Fibroblast of skin of scalp (primary cell): ENCODE measurements at regions not wholly inside any gene's neighbourhood (a gene's known extent, or its start where the extent isn't known, plus 50 kb on each side); places are given as distances from the start of the nearest gene placed in this dataset.
A peak's percentile ranks its signal among the peaks of the same experiment; 100 is the strongest.
"Not testable (repeated sequence)": the region's sequence is repeated elsewhere in the genome, so short reads cannot be mapped to it uniquely, and the experiment has no call there.

Experiments
- DNase-seq: peaks from one replicate; pipeline ENCODE4 v3.0.0-alpha.2; 2013

DNA sequence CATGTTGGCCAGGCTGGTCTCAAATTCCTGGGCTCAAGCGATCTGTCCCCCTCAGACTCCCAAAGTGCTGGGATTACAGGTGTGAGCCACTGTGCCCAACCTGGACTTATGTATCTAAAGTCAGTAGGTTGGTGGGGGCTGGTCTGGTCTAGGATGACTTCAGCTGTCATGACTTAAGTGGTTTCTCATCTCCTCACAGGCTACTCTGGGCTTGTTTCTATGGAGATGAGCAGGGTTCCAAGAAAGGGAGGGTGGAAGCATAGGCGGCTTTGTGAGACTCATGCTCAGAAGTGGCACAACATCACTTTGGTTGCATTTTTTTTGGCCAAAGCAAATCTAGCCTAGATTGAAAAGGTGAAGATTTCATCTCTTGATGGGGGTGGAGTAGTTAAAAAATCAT lies 115.9 kb upstream of the IVNS1ABP start:
- no peak for DNase-seq

DNA sequence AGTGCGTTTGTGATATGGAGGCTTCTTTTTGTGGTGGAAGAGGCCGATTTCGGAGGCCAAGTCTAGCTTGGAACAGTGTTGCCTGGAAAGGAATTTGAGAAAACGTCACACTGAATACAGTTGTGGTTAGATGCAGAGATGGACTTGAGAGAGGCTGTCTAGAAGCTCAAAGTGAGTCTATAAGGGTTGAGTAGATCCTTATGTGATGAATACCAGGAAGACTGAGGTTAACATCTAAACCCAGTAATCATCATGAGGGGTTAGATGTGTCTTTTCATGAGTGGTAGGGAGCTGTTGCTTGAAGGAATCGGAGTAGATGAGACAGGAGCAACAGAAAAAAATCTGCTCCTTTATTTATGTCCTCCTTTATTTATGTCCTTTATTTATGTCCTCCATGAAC lies 114.6 kb upstream of the IVNS1ABP start:
- DNase-seq: no peak

GRCh38 chr1:185429668-185430067 lies 112.6 kb upstream of the IVNS1ABP start:
- DNase-seq: not testable (repeated sequence)

DNA sequence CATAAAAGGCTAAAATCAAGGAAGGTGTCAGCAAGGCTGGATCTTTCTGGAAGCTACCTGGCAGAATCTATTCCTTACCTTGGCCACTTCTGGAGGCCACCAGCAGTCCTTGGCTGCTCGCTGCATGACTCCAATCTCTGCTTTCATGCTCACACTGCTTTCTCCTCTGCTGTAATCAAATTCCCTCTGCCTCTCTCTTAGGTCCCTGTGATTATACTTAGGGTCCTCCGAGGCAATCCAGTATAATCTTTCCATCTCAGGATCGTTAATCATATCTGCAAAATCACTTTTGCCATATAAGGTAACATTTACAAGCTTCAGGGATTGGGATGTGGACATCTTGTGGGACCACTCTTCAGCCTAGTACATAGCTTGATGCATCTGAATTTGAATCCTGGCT lies 110.7 kb upstream of the IVNS1ABP start:
- no peak for DNase-seq

- no peak for DNase-seq
These were observed 110.2 kb upstream of the IVNS1ABP start for GRCh38 chr1:185427264-185427663.

- DNase-seq: peak; percentile 88
These were observed 109.8 kb upstream of the IVNS1ABP start for GRCh38 chr1:185426848-185427247.

DNA sequence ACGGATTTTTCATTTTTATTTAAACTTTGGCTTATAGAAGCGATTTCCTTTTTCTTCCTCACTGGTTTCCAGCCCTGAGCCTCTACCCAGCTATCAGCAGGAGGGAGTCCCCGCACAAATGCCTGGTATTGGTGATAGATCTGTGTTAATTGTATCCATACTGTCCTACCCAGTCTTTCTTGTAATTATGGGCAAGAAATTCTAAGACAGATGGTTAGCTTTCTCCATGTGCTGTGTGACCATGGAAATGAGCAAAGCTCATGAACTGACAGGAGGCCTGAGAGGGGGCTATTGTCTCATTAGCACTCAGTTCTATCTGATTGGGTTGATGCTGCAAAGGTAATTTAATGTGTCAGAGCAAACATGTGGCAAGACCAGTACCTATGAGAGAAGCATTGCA lies 108.1 kb upstream of the IVNS1ABP start:
- no peak for DNase-seq

GRCh38 chr1:185421485-185422107 lies 104.6 kb upstream of the IVNS1ABP start:
- DNase-seq: peak; percentile 73

GRCh38 chr1:185420588-185421081 lies 103.6 kb upstream of the IVNS1ABP start:
- DNase-seq: no peak

DNA sequence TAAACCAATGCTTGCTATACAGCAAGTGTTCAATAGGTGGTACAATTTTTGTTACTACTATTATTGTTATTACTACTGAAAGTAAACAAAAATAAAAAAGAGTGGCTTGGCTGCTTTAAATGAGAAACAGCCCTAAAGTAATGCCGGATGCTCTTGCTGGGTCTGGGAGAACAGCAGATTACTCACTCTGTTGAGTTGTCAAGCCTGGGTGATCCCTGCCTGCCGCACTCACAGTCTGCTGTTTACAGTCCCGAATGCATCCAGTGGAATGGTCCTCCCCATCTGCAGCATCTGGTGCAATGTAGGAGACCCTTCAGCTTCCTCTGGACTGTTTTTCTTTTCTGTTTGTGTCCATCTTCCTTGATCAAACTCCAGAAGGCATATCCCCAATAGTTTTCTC lies 102.7 kb upstream of the IVNS1ABP start:
- DNase-seq: peak; percentile 47

DNA sequence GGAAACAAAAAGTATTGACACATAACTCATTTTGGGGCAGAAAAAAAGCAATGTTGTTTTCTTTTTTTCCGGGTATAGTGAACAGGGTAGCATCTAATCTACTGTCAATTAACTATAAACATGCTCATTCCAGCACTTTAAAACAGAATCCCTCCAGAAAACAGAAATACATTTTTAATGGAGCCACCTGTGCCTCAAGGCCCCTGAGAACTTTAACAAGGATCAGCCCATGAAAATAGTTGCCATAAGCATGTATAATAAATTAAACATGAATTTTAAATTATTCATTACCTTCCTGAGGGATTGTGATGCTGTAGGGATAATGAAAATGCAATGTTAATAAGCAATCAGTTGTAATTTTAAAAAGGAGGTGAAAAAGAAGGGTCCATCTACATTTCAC lies 101.4 kb upstream of the IVNS1ABP start:
- no peak for DNase-seq

DNA sequence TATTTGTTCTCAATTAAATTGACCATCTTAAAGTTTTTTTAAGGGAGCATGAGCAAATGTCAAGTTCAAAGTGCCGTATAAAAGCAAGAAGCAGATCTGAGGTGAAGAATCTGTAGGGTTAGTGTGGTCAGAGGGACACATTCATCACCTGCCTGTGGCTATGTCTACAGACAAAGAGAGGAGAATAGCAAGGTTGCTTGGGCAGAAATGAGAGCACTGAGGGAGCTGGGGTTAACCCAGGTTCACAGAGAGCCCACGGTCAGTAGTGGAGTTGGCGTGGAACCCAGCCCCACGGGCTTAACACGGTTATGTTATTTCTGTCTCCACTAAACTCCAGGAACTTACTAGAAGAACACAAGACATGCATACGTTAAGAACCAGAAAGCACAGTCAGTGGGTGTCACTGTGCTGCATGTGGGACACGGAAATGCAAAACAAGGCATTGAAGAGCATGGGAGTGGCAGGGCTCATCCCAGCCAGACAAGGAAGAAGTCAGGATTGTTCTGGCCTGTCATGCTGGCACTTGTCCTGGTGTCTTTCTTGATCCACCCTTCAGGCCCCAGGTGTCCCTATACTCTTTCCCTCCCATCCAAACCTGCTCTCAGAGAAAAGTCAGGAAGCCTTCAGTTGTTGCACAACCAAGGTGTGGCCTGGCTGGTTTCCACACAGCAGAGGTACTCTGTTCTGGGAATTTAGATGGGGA lies 95.5 kb upstream of the IVNS1ABP start:
- DNase-seq: no peak

GRCh38 chr1:185409763-185410528 lies 92.9 kb upstream of the IVNS1ABP start:
- DNase-seq: no peak

DNA sequence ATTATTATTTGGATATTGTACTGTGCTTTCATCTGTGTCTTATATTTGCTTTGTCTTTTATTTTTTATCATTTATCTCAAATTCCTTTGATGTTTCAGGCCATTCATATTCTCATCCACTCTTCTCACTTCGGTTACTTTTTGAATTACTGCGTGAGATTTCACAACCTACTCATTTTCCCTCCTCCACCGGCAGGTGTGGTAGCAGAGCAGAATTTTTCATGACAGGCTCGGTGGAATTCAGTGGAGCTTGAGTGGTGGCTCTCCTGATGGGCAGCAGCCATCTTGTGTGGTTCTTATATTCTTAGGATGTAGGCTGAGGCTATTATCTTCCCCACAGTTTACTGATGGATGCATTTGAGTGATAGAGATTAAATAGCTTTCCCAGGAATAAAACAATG lies 92.3 kb upstream of the IVNS1ABP start:
- no peak for DNase-seq

DNA sequence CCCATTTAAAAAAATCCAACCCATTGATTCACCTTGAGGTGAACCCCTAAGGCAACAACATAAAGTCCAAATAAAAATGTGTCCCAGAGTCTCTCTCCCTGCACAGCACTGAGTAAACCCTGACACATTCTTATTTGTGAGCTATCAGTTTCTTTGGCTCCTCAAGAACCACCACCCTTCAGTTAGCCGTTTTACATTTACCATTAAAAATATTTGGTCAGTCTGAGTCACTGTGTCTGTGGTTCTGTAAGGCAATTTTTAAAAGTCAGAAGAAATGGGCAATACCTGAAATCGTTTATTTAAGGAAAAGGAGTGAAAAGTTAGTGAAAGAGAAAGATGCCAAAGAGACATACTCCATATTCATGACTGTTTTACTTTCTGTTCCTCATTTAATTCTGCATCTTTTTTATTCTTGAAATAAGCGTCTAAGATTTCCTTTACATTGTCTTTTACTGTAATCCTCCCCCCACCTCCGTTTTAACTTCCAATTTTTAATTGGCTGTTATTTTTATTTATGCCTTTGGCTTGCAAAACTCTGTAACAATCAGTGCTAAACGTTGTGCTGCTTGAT lies 91.7 kb upstream of the IVNS1ABP start:
- DNase-seq: peak; percentile 8

DNA sequence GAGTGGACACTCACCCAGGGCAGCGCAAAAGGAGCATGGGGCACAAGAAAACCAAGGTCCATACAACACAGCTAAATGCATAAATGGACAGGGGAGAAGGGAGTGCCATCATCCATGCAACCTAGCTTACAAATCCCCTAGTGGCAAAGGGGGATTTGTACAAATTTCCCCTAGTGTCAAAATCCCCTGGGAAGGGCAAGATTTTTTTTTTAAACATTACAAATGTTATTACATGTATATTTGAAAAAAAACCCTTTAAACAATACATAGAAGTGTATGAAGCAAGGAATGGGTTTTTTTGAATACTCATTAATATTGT lies 89.6 kb upstream of the IVNS1ABP start:
- DNase-seq: no peak

DNA sequence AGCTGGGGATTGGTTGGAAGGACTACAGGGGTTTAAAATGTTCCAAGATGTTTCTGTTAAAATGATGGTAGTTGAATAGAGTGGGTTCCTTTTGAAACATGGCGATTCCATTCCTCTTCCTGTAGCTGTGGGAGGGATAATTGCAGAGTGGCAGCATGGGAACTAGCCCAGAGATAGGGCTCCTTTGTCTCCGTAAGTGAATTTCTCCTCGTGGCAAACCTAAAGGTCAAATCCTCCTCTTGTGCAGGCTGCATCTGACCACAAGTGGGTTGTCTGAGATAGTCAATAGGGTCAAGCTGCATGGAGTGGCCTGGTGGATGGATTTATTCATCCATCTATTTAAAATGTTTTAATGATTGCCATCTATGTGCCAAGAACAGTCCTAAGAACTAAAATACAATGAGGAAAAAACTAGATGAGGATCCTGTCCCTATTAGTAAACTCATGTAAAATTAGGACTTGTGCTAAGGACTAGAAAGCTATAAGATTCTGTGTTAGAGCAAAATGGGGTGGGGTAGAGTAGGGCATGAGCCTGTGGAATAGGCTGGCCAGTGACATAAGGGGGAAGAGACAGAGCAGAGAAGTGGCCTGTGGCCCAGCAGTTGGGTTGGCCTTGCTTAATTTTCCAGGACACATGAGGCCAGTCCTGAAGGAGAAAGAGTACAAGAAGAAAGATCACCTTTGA lies 89.1 kb upstream of the IVNS1ABP start:
- DNase-seq: no peak

DNA sequence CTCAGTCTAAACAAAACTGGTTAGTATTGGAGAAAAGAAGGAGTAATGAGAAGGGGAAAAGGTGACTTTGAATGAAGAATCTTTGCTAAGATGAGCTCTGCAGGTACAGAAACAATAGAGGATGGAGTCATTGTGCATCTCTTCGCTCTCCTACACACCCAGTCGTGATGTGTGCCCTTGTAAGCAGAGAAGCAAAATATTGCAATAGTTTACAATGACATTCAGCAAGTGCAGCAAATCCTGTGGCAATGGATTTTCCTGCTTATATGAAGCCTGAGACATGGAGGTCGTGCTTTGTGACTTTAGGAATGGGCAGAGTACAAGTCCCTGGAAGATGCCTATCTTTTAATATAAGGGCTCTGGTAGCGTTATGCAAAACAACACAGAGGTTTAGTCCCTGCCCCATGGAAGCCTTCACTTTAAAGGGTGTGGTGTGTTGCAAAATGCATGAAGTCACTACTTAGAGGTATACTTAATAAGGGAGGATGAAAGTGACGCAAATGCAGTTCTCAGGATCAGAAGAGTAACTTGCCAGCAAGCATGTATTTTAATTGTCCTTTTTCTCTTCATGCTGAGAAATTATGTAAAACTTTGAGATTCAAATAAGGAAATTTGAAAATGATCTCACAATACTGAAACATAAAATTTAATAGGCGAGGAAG lies 88.0 kb upstream of the IVNS1ABP start:
- DNase-seq: no peak

DNA sequence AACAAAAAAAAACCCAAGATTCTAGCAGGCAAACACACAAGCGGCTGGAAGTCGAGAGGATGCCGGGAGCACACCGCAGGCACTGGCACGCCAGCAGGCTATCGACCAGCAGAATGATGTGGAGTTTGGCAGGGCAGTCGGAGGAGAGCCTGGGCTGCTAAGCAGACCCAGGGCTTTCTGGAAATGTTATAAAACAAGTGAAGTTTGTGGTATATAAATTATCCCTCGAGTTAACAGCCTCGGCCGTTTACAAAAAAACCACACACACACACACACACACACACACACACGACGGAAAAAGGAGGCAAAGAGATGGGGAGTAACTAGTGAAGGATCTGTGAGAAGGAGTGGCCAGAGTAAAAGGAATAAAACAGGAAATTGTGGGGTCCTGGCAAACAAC lies 87.2 kb upstream of the IVNS1ABP start:
- DNase-seq: peak; percentile 32

- no peak for DNase-seq
These were observed 85.9 kb upstream of the IVNS1ABP start for GRCh38 chr1:185402930-185403329.

DNA sequence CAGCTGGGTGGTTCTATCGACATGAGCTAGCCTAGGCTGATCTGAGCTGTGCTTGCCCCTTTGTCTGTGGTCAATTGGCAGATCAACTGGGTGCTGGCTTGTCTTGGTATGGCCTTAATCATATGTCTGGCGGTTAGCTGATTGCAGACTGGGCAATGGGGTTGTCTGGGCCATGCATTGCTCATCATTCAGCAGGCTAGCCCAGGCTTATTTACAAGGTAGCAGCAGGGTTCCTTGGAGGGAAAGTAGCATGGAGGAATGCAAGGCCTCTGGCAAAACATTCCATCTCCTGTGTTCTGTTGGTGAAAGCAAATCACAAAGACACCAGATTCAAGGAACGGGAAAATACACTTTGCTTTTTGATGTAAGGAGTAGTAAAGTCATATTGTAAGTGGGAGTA lies 84.0 kb upstream of the IVNS1ABP start:
- peak; percentile 90 for DNase-seq

GRCh38 chr1:185400052-185400451 lies 83.0 kb upstream of the IVNS1ABP start:
- DNase-seq: peak; percentile 73
